IMR-90 (cell line): ENCODE measurements at regions not wholly inside any gene's neighbourhood (a gene's known extent, or its start where the extent isn't known, plus 50 kb on each side); places are given as distances from the start of the nearest gene placed in this dataset.

Source experiments
- ATAC-seq: fragments of 200-7000 bp; cut with Tn5 transposase; 2 replicates; pipeline ENCODE4 v1.9.1; 2020; ENCODE audit warnings: low read depth, mild to moderate bottlenecking, moderate library complexity
- BruUV-seq: library from RNA; stranded (reverse); fragments of 400-500 nt; replicated peaks from 2 replicates; lab custom pipeline; 2021; lab: Mats Ljungman, UMichigan
- CTCF ChIA-PET: fragments of 300-600 bp; formaldehyde crosslinking; extraction: SDS; loops from one replicate; lab custom pipeline; 2021; ENCODE audit warnings: antibody characterized with exemption; lab: Yijun Ruan, JAX
- POLR2A ChIA-PET: fragments of 300-600 bp; sonication (Branson Sonifier 250); formaldehyde crosslinking; loops from one replicate; lab custom pipeline; 2022; ENCODE audit warnings: antibody characterized with exemption; ENCODE audit not compliant: unreplicated experiment; lab: Charles Lee
- DNase-seq: peaks from one replicate; pipeline ENCODE4 v3.0.0; 2013
- H2AFZ ChIP-seq: replicated peaks from 2 replicates; pipeline ENCODE3; 2013; ENCODE audit warnings: low read length, mild to moderate bottlenecking; ENCODE audit not compliant: poor library complexity
- H2AK5ac ChIP-seq: 2 replicates; pipeline ENCODE4 v1.6.1; 2013; ENCODE audit warnings: low read depth, low read length, inconsistent platforms
- H2AK9ac ChIP-seq: replicated peaks from 2 replicates; pipeline ENCODE3; 2013; ENCODE audit warnings: mild to moderate bottlenecking, low read depth, low read length, moderate library complexity; ENCODE audit not compliant: poor library complexity
- H2BK120ac ChIP-seq: 2 replicates; pipeline ENCODE4 v1.6.1; 2013; ENCODE audit warnings: low read depth, low read length, inconsistent platforms
- H2BK15ac ChIP-seq: 3 replicates; pipeline ENCODE4 v1.6.1; 2013; ENCODE audit warnings: low read depth, low read length, inconsistent platforms
- H2BK20ac ChIP-seq: 2 replicates; pipeline ENCODE4 v1.6.1; 2013; ENCODE audit warnings: low read depth, mild to moderate bottlenecking, inconsistent platforms, low read length, moderate library complexity
- H2BK5ac ChIP-seq: 2 replicates; pipeline ENCODE4 v1.6.1; 2013; ENCODE audit warnings: mild to moderate bottlenecking, low read depth, low read length, inconsistent platforms; ENCODE audit not compliant: poor library complexity, severe bottlenecking
- H3K14ac ChIP-seq: replicated peaks from 2 replicates; pipeline ENCODE4 v1.6.1; 2013; ENCODE audit warnings: low read depth, low read length, inconsistent platforms
- H3K18ac ChIP-seq: 2 replicates; pipeline ENCODE4 v1.6.1; 2013; ENCODE audit warnings: low read depth, low read length, control low read depth
- H3K23ac ChIP-seq: 2 replicates; pipeline ENCODE4 v1.6.1; 2013; ENCODE audit warnings: low read depth, low read length, inconsistent platforms
- H3K27ac ChIP-seq: 2 replicates; pipeline ENCODE4 v1.5.1; 2013; ENCODE audit warnings: mild to moderate bottlenecking, control low read depth, low read length; ENCODE audit not compliant: insufficient read depth
- H3K27me3 ChIP-seq: 2 replicates; pipeline ENCODE4 v1.6.1; 2013; ENCODE audit warnings: low read length; ENCODE audit not compliant: control insufficient read depth, insufficient read depth
- H3K36me3 ChIP-seq: 2 replicates; pipeline ENCODE4 v1.6.1; 2013; ENCODE audit warnings: low read length, mixed read lengths; ENCODE audit not compliant: control insufficient read depth, insufficient read depth
- H3K4ac ChIP-seq: 2 replicates; pipeline ENCODE4 v1.6.1; 2013; ENCODE audit warnings: low read depth, low read length, inconsistent platforms
- H3K4me1 ChIP-seq: 2 replicates; pipeline ENCODE4 v1.6.1; 2013; ENCODE audit warnings: low read length, mixed read lengths; ENCODE audit not compliant: control insufficient read depth, insufficient read depth
- H3K4me2 ChIP-seq: 2 replicates; pipeline ENCODE4 v1.6.1; 2013; ENCODE audit warnings: low read depth, mild to moderate bottlenecking, control low read depth, low read length, moderate library complexity
- H3K4me3 ChIP-seq: 2 replicates; pipeline ENCODE4 v1.5.1; 2013; ENCODE audit warnings: low read depth, mild to moderate bottlenecking, control low read depth, low read length, moderate library complexity; ENCODE audit not compliant: insufficient read depth
- H3K56ac ChIP-seq: 2 replicates; pipeline ENCODE4 v1.6.1; 2013; ENCODE audit warnings: low read length, inconsistent platforms; ENCODE audit not compliant: insufficient read depth; ENCODE audit errors: extremely low read depth
- H3K79me1 ChIP-seq, 2 experiments: 2 replicates each; pipeline ENCODE4 v1.6.1; 2013; ENCODE audit warnings: low read length in 2 of 2, inconsistent platforms in 1 of 2, low read depth in 1 of 2
- H3K9ac ChIP-seq: 2 replicates; pipeline ENCODE4 v1.6.1; 2013; ENCODE audit warnings: low read depth, low read length, control low read depth
- H3K9me1 ChIP-seq: 2 replicates; pipeline ENCODE4 v1.6.1; 2013; ENCODE audit warnings: low read length, inconsistent platforms; ENCODE audit not compliant: insufficient read depth
- H3K9me3 ChIP-seq: 2 replicates; pipeline ENCODE4 v1.6.1; 2013; ENCODE audit warnings: low read length; ENCODE audit not compliant: control insufficient read depth, insufficient read depth
- H4K20me1 ChIP-seq: 2 replicates; pipeline ENCODE4 v1.6.1; 2013; ENCODE audit warnings: low read length, inconsistent platforms; ENCODE audit not compliant: insufficient read depth
- H4K5ac ChIP-seq: 2 replicates; pipeline ENCODE4 v1.6.1; 2013; ENCODE audit warnings: mild to moderate bottlenecking, low read depth, low read length, control low read depth
- H4K8ac ChIP-seq, 2 experiments: 2 replicates each; pipeline ENCODE4 v1.6.1; 2013; ENCODE audit warnings: low read depth in 2 of 2, low read length in 2 of 2, control low read depth in 1 of 2, inconsistent platforms in 1 of 2
- H4K91ac ChIP-seq: 2 replicates; pipeline ENCODE4 v1.6.1; 2013; ENCODE audit warnings: low read depth, low read length, inconsistent platforms; ENCODE audit not compliant: insufficient read depth
- BHLHE40 ChIP-seq: fragments of 150-350 bp; IDR thresholded peaks from 2 replicates; pipeline ENCODE4 v1.6.1; 2016; ENCODE audit warnings: mild to moderate bottlenecking, low read depth, low read length
- CEBPB ChIP-seq: IDR thresholded peaks from 2 replicates; pipeline ENCODE4 v1.6.1; 2012; ENCODE audit warnings: low read depth, low read length, improper control_type of control experiment
- CHD1 ChIP-seq: IDR thresholded peaks from 2 replicates; pipeline ENCODE4 v1.6.1; 2012; ENCODE audit warnings: low read depth, low read length, improper control_type of control experiment
- FOS ChIP-seq: fragments of 150-350 bp; IDR thresholded peaks from 2 replicates; pipeline ENCODE4 v1.6.1; 2016; ENCODE audit warnings: low read depth, low read length
- MAFK ChIP-seq: IDR thresholded peaks from 2 replicates; pipeline ENCODE4 v1.6.1; 2012; ENCODE audit warnings: low read depth, low read length, improper control_type of control experiment
- MAZ ChIP-seq: IDR thresholded peaks from 2 replicates; pipeline ENCODE4 v1.6.1; 2012; ENCODE audit warnings: low read depth, mild to moderate bottlenecking, low read length, improper control_type of control experiment, moderate library complexity, borderline replicate concordance
- MXI1 ChIP-seq: IDR thresholded peaks from 2 replicates; pipeline ENCODE4 v1.6.1; 2012; ENCODE audit warnings: low read depth, mild to moderate bottlenecking, low read length, moderate library complexity, borderline replicate concordance
- NFE2L2 ChIP-seq: fragments of 150-350 bp; IDR thresholded peaks from 2 replicates; pipeline ENCODE4 v1.6.1; 2016; ENCODE audit warnings: low read depth, mild to moderate bottlenecking, low read length
- POLR2A ChIP-seq: IDR thresholded peaks from 2 replicates; pipeline ENCODE4 v1.6.1; 2012; ENCODE audit warnings: mild to moderate bottlenecking, low read depth, low read length
- RAD21 ChIP-seq: IDR thresholded peaks from 2 replicates; pipeline ENCODE4 v1.6.1; 2012; ENCODE audit warnings: low read length, improper control_type of control experiment
- RCOR1 ChIP-seq: IDR thresholded peaks from 2 replicates; pipeline ENCODE4 v1.6.1; 2012; ENCODE audit warnings: mild to moderate bottlenecking, low read length, improper control_type of control experiment; ENCODE audit not compliant: insufficient replicate concordance
- RFX5 ChIP-seq: IDR thresholded peaks from 2 replicates; pipeline ENCODE4 v1.8.0; 2012; ENCODE audit warnings: low read depth, mild to moderate bottlenecking, low read length, moderate library complexity
- SMC3 ChIP-seq: fragments of 150-350 bp; IDR thresholded peaks from 2 replicates; pipeline ENCODE4 v1.6.1; 2016; ENCODE audit warnings: low read depth, mild to moderate bottlenecking, antibody characterized with exemption, low read length, moderate library complexity
- USF2 ChIP-seq: fragments of 150-350 bp; IDR thresholded peaks from 2 replicates; pipeline ENCODE4 v1.6.1; 2017; ENCODE audit warnings: mild to moderate bottlenecking, antibody characterized with exemption, low read length, low read depth
- WGBS, 2 experiments: methylation state at CpG; one replicate each; pipeline versions ENCODE4 v1.1.5 to v1.1.7; 2013; ENCODE audit warnings: missing lambda C conversion rate in 2 of 2; ENCODE audit not compliant: insufficient read length in 1 of 2; ENCODE audit errors: extremely low coverage in 2 of 2; 5-methylcytosine and 5-hydroxymethylcytosine counted together
- dilution Hi-C: fragments of 300-500 bp; cut with HindIII; formaldehyde crosslinking; loops from one replicate; pipeline ENCODE4 v1.14.3; 2018; ENCODE audit warnings: low sequenced_read_pairs; ENCODE audit not compliant: unreplicated experiment
- in situ Hi-C: fragments of 300-500 bp; cut with MboI; formaldehyde crosslinking; loops from 3 replicates; pipeline ENCODE4 v1.14.3; 2019; ENCODE audit warnings: low sequenced_read_pairs, inconsistent platforms, mixed read lengths
- intact Hi-C: fragments of 100-400 bp; cut with micrococcal nuclease; formaldehyde crosslinking; loops from 2 replicates; pipeline ENCODE4 v1.10.0; 2022
- TF ChIP-seq, protein P1 (sequence below): conservative IDR thresholded peaks from 2 replicates; pipeline ENCODE4 v1.5.1; 2012; ENCODE audit warnings: mild to moderate bottlenecking, low read depth, low read length, improper control_type of control experiment
- TF ChIP-seq, protein P2 (sequence below): fragments of 150-350 bp; IDR thresholded peaks from 2 replicates; pipeline ENCODE4 v1.6.1; 2016; ENCODE audit warnings: low read depth, mild to moderate bottlenecking, low read length, moderate library complexity, borderline replicate concordance

GRCh38 chrX:40326186-40326965, 228.6 kb upstream of the BCOR start:
- Histone ChIP-seq H3K4me3 (no peak overlapping the region), H3K9me3 (0 out of 2 replicates have a peak, but pooled peaks cover 1% of the 10 kb centered on the region), H3K4me2 (no peak overlapping the region), H2AFZ (no peak overlapping the region), H4K5ac (no peak overlapping the region), H3K14ac (no peak overlapping the region), H2BK120ac (no peak overlapping the region), H4K8ac (no peak overlapping the region), H3K23ac (no peak overlapping the region), H3K56ac (no peak overlapping the region), H2BK5ac (no peak overlapping the region), H2BK15ac (no peak overlapping the region), H3K27ac (no peak overlapping the region), H2BK20ac (no peak overlapping the region), H3K27me3 (peaks cover 11% of the 10 kb centered on the region), H2AK5ac (no peak overlapping the region), H2AK9ac (no peak overlapping the region), H3K9ac (no peak overlapping the region), H4K91ac (no peak overlapping the region), H3K79me1 (no peaks in the 10 kb centered on the region), H3K4me1 (no peaks in the 10 kb centered on the region), H4K20me1 (no peaks in the 10 kb centered on the region), H3K9me1 (no peaks in the 10 kb centered on the region), H3K36me3 (no peaks in the 10 kb centered on the region), H3K4ac (no peak overlapping the region), H3K18ac (no peak overlapping the region)
- no CpG with 5 or more reads among the region's 8 CpGs for WGBS, 2 experiments
- no peak for DNase-seq
- dilution Hi-C loops (no loop called here), in situ Hi-C loops (no loop called here), intact Hi-C loops (no loop called here)
- TF ChIP-seq, protein P1, sequence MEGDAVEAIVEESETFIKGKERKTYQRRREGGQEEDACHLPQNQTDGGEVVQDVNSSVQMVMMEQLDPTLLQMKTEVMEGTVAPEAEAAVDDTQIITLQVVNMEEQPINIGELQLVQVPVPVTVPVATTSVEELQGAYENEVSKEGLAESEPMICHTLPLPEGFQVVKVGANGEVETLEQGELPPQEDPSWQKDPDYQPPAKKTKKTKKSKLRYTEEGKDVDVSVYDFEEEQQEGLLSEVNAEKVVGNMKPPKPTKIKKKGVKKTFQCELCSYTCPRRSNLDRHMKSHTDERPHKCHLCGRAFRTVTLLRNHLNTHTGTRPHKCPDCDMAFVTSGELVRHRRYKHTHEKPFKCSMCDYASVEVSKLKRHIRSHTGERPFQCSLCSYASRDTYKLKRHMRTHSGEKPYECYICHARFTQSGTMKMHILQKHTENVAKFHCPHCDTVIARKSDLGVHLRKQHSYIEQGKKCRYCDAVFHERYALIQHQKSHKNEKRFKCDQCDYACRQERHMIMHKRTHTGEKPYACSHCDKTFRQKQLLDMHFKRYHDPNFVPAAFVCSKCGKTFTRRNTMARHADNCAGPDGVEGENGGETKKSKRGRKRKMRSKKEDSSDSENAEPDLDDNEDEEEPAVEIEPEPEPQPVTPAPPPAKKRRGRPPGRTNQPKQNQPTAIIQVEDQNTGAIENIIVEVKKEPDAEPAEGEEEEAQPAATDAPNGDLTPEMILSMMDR = no peak
- TF ChIP-seq POLR2A (no peak), NFE2L2 (no peak), BHLHE40 (no peak), MAZ (no peak), CHD1 (no peak), FOS (no peak), RCOR1 (no peak), MXI1 (no peak), SMC3 (no peak), RFX5 (no peak), CEBPB (no peak), MAFK (no peak), RAD21 (no peak), USF2 (no peak)
- TF ChIP-seq, protein P2, sequence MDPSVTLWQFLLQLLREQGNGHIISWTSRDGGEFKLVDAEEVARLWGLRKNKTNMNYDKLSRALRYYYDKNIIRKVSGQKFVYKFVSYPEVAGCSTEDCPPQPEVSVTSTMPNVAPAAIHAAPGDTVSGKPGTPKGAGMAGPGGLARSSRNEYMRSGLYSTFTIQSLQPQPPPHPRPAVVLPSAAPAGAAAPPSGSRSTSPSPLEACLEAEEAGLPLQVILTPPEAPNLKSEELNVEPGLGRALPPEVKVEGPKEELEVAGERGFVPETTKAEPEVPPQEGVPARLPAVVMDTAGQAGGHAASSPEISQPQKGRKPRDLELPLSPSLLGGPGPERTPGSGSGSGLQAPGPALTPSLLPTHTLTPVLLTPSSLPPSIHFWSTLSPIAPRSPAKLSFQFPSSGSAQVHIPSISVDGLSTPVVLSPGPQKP = no peak
- ATAC-seq = no peak
- no TSS peak for BruUV-seq
- POLR2A ChIA-PET = no interaction called here
- CTCF ChIA-PET = no interaction called here
